Mesenchymal stem cell (in vitro differentiated cells and primary cell): ENCODE measurements at regions not wholly inside any gene's neighbourhood (a gene's known extent, or its start where the extent isn't known, plus 50 kb on each side); places are given as distances from the start of the nearest gene placed in this dataset.

Experiments
- DNase-seq: peaks from one replicate; pipeline ENCODE4 v3.0.0-alpha.2; 2013
- H2AFZ ChIP-seq: one replicate; pipeline ENCODE4 v1.6.1; 2013; ENCODE audit warnings: low read depth, mild to moderate bottlenecking, control low read depth, inconsistent platforms, low read length, moderate library complexity
- H2AK5ac ChIP-seq: 2 replicates; pipeline ENCODE4 v1.6.1; 2013; ENCODE audit warnings: low read length, moderate library complexity, mild to moderate bottlenecking, inconsistent platforms; ENCODE audit not compliant: severe bottlenecking
- H2BK120ac ChIP-seq: one replicate; pipeline ENCODE4 v1.6.1; 2013; ENCODE audit warnings: low read depth, mild to moderate bottlenecking, inconsistent platforms, low read length, moderate library complexity
- H2BK12ac ChIP-seq, 2 experiments: one replicate each; pipeline ENCODE4 v1.6.1; 2013; ENCODE audit warnings: inconsistent platforms in 2 of 2, low read length in 2 of 2, mild to moderate bottlenecking in 2 of 2, moderate library complexity in 2 of 2, control low read depth in 1 of 2
- H2BK15ac ChIP-seq: one replicate; pipeline ENCODE4 v1.6.1; 2013; ENCODE audit warnings: mild to moderate bottlenecking, low read depth, inconsistent platforms; ENCODE audit not compliant: poor library complexity, severe bottlenecking
- H2BK5ac ChIP-seq: 2 replicates; pipeline ENCODE4 v1.6.1; 2013; ENCODE audit warnings: low read depth, mild to moderate bottlenecking, low read length, control low read depth, inconsistent platforms; ENCODE audit not compliant: poor library complexity, severe bottlenecking
- H3K14ac ChIP-seq, 2 experiments: one replicate each; pipeline ENCODE4 v1.6.1; 2013; ENCODE audit warnings: inconsistent platforms in 2 of 2, low read length in 2 of 2, control low read depth in 1 of 2, mild to moderate bottlenecking in 1 of 2, moderate library complexity in 1 of 2
- H3K18ac ChIP-seq, 2 experiments: one replicate each; pipeline ENCODE4 v1.6.1; 2013; ENCODE audit warnings: inconsistent platforms in 2 of 2, low read length in 2 of 2, control low read depth in 1 of 2, low read depth in 1 of 2, mild to moderate bottlenecking in 1 of 2
- H3K23ac ChIP-seq, 2 experiments: one replicate each; pipeline ENCODE4 v1.6.1; 2013; ENCODE audit warnings: inconsistent platforms in 2 of 2, low read length in 2 of 2, mild to moderate bottlenecking in 2 of 2, moderate library complexity in 2 of 2, control low read depth in 1 of 2
- H3K27ac ChIP-seq: 2 replicates; pipeline ENCODE4 v1.5.1; 2013; ENCODE audit warnings: mild to moderate bottlenecking, moderate library complexity, low read length, control low read depth, inconsistent platforms; ENCODE audit not compliant: poor library complexity, severe bottlenecking
- H3K27me3 ChIP-seq, 2 experiments: 2 replicates each; pipeline versions ENCODE4 v1.6.1 to v1.7.0; 2013; ENCODE audit warnings: low read length in 2 of 2, mild to moderate bottlenecking in 2 of 2, moderate library complexity in 2 of 2, control low read depth in 1 of 2, inconsistent platforms in 1 of 2; ENCODE audit not compliant: control insufficient read depth in 1 of 2, insufficient read depth in 1 of 2
- H3K36me3 ChIP-seq, 2 experiments: 2 replicates each; pipeline versions ENCODE4 v1.6.1 to v1.7.0; 2013; ENCODE audit warnings: low read length in 2 of 2, control low read depth in 1 of 2, inconsistent platforms in 1 of 2, low read depth in 1 of 2, mild to moderate bottlenecking in 1 of 2; ENCODE audit not compliant: insufficient read depth in 2 of 2, control insufficient read depth in 1 of 2
- H3K4ac ChIP-seq, 2 experiments: one replicate each; pipeline ENCODE4 v1.6.1; 2013; ENCODE audit warnings: inconsistent platforms in 2 of 2, low read length in 2 of 2, mild to moderate bottlenecking in 2 of 2, moderate library complexity in 2 of 2, control low read depth in 1 of 2, low read depth in 1 of 2
- H3K4me1 ChIP-seq: 2 replicates; pipeline ENCODE4 v1.6.1; 2013; ENCODE audit warnings: low read depth, low read length, control low read depth; ENCODE audit not compliant: control insufficient read depth, insufficient read depth
- H3K4me2 ChIP-seq: 2 replicates; pipeline ENCODE4 v1.6.1; 2013; ENCODE audit warnings: low read length, mild to moderate bottlenecking, inconsistent platforms; ENCODE audit not compliant: poor library complexity, severe bottlenecking
- H3K4me3 ChIP-seq, 2 experiments: 2 replicates each; pipeline versions ENCODE4 v1.5.1 to v1.7.0; 2013; ENCODE audit warnings: low read length in 2 of 2, mild to moderate bottlenecking in 2 of 2, control low read depth in 1 of 2, low read depth in 1 of 2; ENCODE audit not compliant: insufficient read depth in 1 of 2
- H3K79me1 ChIP-seq: replicated peaks from 2 replicates; pipeline ENCODE4 v1.6.1; 2013; ENCODE audit warnings: mild to moderate bottlenecking, control low read depth, low read length, inconsistent platforms; ENCODE audit not compliant: poor library complexity, severe bottlenecking
- H3K9ac ChIP-seq: 2 replicates; pipeline ENCODE4 v1.7.0; 2013; ENCODE audit warnings: mild to moderate bottlenecking, low read length, moderate library complexity
- H3K9me3 ChIP-seq: 2 replicates; pipeline ENCODE4 v1.7.0; 2013; ENCODE audit warnings: mild to moderate bottlenecking, low read length; ENCODE audit not compliant: control insufficient read depth
- H4K8ac ChIP-seq: one replicate; pipeline ENCODE4 v1.6.1; 2013; ENCODE audit warnings: inconsistent platforms, mild to moderate bottlenecking, low read length, moderate library complexity
- H4K91ac ChIP-seq: one replicate; pipeline ENCODE4 v1.6.1; 2013; ENCODE audit warnings: mild to moderate bottlenecking, low read length, inconsistent platforms
- WGBS: methylation state at CpG from one replicate; pipeline ENCODE4 v1.1.7; 2013; ENCODE audit warnings: mixed read lengths; 5-methylcytosine and 5-hydroxymethylcytosine counted together

DNA sequence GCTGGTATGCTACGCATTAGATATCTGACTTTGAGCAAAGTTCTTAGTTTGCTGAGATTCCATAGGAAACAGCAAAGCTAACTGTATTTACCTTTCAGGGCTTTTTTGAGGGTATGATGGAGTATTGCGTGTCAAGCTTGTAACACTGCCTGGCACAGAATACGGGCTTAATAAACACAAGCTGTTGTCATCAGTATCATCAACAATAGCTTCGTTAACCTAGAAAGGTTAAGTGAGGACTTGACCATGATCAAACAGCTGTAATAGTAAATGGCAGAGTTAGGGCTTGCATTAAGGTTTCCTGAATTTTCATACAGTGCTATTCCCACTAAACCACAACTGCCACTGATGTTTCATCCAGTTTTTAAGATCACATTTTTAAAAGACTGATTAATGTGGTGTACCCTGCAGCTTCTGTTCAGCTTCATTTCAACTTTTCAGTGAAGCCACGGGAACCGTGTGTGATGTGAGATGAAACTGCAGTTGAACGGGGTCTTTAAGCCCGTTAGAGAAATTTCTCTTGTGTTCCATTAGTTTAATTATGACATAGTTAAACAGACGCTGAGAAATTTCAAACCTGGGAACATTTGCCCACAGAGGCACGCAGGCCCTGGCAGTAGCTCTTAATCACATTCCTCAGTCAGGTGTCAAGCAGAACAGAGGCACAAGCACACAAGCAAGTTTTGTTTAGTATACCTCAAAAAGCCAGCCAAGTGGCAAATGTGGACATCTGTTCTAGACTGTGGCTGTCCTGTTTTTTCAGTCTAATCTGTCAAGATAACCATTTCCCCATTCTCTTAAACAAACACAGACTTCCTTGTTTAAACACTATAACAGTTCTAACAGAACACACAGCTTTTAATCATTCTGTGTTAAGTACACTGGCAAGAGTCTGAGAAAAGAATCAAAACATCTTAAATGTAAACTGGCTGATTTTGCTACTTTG is 147.1 kb downstream of the ZNF608 start:
- H2BK12ac ChIP-seq, result peak overlapping the region in 1 of 2 experiments; percentile 77
- H3K23ac ChIP-seq, result no peak overlapping the region
- H4K8ac ChIP-seq, result no peak overlapping the region
- H2AFZ ChIP-seq, result no peak overlapping the region
- peak overlapping the region; percentile 73 for H3K27ac ChIP-seq
- no peaks in the 10 kb centered on the region for H3K9me3 ChIP-seq
- no peaks in the 10 kb centered on the region for H3K27me3 ChIP-seq
- no peak overlapping the region for H2BK15ac ChIP-seq
- no peaks in the 10 kb centered on the region for H3K79me1 ChIP-seq
- WGBS, result 18% methylated on average over 5 of the region's 10 CpGs
- no peak overlapping the region for H3K14ac ChIP-seq
- H3K4ac ChIP-seq, result peak overlapping the region in 1 of 2 experiments; percentile 9
- H4K91ac ChIP-seq, result no peak overlapping the region
- H3K18ac ChIP-seq, result peak overlapping the region in 1 of 2 experiments; percentile 62
- no peaks in the 10 kb centered on the region for H3K36me3 ChIP-seq
- H2BK5ac ChIP-seq, result peak overlapping the region; percentile 53
- H3K4me2 ChIP-seq, result no peak overlapping the region
- peak overlapping the region; percentile 95 for H2AK5ac ChIP-seq
- peaks cover 5% of the 10 kb centered on the region for H3K4me1 ChIP-seq
- H3K9ac ChIP-seq, result no peak overlapping the region
- DNase-seq, result peak; percentile 84
- no peak overlapping the region for H3K4me3 ChIP-seq
- peak overlapping the region; percentile 58 for H2BK120ac ChIP-seq

DNA sequence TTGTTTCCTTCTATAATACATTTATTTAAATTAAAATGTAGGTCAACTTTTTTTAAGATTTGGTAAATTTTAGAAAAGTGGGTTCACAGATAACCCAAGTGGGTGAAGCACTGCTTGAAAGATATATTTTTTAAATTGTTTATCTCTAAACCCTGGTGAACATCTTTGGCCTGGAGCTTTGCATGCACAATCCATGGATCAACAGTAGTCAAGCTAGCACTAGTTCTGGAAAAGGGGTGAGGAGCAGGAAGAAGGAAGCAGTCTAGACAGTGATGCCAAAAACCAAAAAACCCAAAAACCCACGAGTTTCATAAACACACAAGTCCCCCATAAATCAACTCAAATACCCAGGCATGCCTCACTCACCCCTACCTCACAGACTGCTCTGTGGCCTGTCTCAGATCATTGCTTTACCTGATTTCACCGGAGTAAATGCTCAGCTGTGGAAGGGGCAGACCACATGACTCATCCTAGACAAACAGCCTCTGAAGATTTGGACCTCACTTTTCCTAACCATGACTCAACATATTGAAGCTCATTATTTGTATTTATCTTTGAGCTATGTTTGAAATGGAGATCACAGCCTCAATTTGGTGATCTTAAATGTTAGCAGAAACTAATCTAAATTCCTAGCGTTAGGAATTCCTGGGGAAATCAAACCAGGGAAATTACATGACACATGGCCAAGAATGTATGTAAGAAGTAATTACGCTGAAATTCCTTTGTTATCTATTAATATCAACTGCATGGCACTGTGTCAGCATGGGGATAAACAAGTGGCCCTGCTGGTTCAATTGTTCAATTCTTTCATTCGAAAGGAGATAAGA is 149.6 kb downstream of the ZNF608 start:
- H3K36me3 ChIP-seq, result no peaks in the 10 kb centered on the region
- no peaks in the 10 kb centered on the region for H3K9me3 ChIP-seq
- H3K9ac ChIP-seq, result peak overlapping the region; percentile 7
- no peak overlapping the region for H4K8ac ChIP-seq
- H3K27ac ChIP-seq, result peak overlapping the region; percentile 72
- H2BK15ac ChIP-seq, result no peak overlapping the region
- no peak overlapping the region for H3K14ac ChIP-seq
- no peak overlapping the region for H3K4me2 ChIP-seq
- H2AK5ac ChIP-seq, result no peak overlapping the region
- H3K4ac ChIP-seq, result peak overlapping the region in 1 of 2 experiments; percentile 30
- WGBS, result 35% methylated on average over 5 of the region's 5 CpGs
- no peaks in the 10 kb centered on the region for H3K27me3 ChIP-seq
- peaks cover 5% of the 10 kb centered on the region for H3K4me1 ChIP-seq
- no peaks in the 10 kb centered on the region for H3K79me1 ChIP-seq
- H3K4me3 ChIP-seq, result no peak overlapping the region
- H2BK5ac ChIP-seq, result no peak overlapping the region
- no peak overlapping the region for H4K91ac ChIP-seq
- peak overlapping the region in 1 of 2 experiments; percentile 19 for H3K18ac ChIP-seq
- no peak overlapping the region for H3K23ac ChIP-seq
- no peak overlapping the region for H2AFZ ChIP-seq
- peak; percentile 80 for DNase-seq
- H2BK12ac ChIP-seq, result peak overlapping the region in 1 of 2 experiments; percentile 88
- no peak overlapping the region for H2BK120ac ChIP-seq

DNA sequence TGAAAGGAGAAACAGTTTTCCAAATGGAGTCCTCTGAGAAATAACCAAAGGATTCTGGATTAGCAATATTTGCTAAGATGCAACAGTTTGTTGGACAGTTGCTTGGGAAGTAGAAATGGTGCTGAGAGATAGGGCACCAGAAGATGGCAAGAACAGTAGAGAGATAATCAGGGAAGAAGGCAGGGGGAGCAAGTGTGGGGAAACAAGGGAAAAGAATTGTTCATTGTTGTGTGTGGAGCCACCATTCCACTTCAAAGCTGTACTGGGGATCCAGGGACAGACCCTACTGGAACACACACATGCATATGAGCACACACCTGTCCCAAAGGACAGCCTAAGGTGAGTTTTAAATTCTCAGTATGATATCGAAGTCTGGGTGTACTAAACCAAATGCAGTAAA is 152.5 kb downstream of the ZNF608 start:
- H3K27me3 ChIP-seq, result no peaks in the 10 kb centered on the region
- H2BK12ac ChIP-seq, result peak overlapping the region in 1 of 2 experiments; percentile 43
- DNase-seq, result no peak
- H3K4me3 ChIP-seq, result no peak overlapping the region
- no peaks in the 10 kb centered on the region for H3K9me3 ChIP-seq
- no peak overlapping the region for H2AFZ ChIP-seq
- H3K4ac ChIP-seq, result no peak overlapping the region
- H3K36me3 ChIP-seq, result no peaks in the 10 kb centered on the region
- no peaks in the 10 kb centered on the region for H3K79me1 ChIP-seq
- H3K14ac ChIP-seq, result no peak overlapping the region
- no peak overlapping the region for H3K9ac ChIP-seq
- H3K27ac ChIP-seq, result no peak overlapping the region
- no peak overlapping the region for H3K23ac ChIP-seq
- WGBS, result 90% methylated on average over 1 of the region's 1 CpG
- peaks cover 4% of the 10 kb centered on the region for H3K4me1 ChIP-seq
- no peak overlapping the region for H3K4me2 ChIP-seq
- no peak overlapping the region for H4K91ac ChIP-seq
- no peak overlapping the region for H2BK15ac ChIP-seq
- H2BK5ac ChIP-seq, result no peak overlapping the region
- no peak overlapping the region for H2BK120ac ChIP-seq
- H4K8ac ChIP-seq, result no peak overlapping the region
- H2AK5ac ChIP-seq, result no peak overlapping the region
- H3K18ac ChIP-seq, result no peak overlapping the region

DNA sequence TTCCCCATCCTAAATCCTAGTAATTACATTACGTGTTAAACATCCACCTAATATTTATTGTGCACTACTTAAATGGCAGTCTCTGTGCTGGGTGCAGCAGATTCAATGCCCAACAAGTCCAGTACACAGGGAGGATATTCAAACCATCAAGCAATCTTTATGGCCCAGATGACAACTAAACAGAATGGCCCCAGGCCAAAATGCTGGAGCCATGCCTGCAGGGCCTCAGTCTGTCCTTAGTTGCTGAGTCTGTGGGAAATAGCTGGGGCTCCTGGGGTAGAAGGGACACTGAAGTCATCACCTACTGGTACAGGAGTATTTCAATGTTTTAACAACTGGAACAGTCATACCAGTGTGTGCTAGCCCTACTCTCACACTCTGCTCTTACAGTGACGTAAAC is 153.5 kb downstream of the ZNF608 start:
- Histone ChIP-seq H2AK5ac (no peak overlapping the region), H2BK5ac (no peak overlapping the region), H2AFZ (no peak overlapping the region), H2BK12ac (peak overlapping the region in 1 of 2 experiments; percentile 42), H3K9me3 (no peaks in the 10 kb centered on the region), H3K36me3 (no peaks in the 10 kb centered on the region), H3K23ac (no peak overlapping the region), H3K4me2 (no peak overlapping the region), H3K27ac (no peak overlapping the region), H2BK15ac (no peak overlapping the region), H3K14ac (no peak overlapping the region), H3K4me3 (no peak overlapping the region), H3K9ac (no peak overlapping the region), H3K4me1 (peaks cover 2% of the 10 kb centered on the region), H3K79me1 (no peaks in the 10 kb centered on the region), H3K27me3 (no peaks in the 10 kb centered on the region), H4K91ac (no peak overlapping the region), H3K18ac (peak overlapping the region in 1 of 2 experiments; percentile 34), H3K4ac (no peak overlapping the region), H4K8ac (no peak overlapping the region), H2BK120ac (no peak overlapping the region)
- no peak for DNase-seq
- 100% methylated on average over 2 of the region's 2 CpGs for WGBS
